Dendritic cell treated with granulocyte-macrophage colony-stimulating factor and Interleukin-4, amounts not matched to agents 40 ng/mL and 50 ng/mL, for 4 days (primary cell): ENCODE measurements at regions not wholly inside any gene's neighbourhood (a gene's known extent, or its start where the extent isn't known, plus 50 kb on each side); places are given as distances from the start of the nearest gene placed in this dataset.
"Not testable (repeated sequence)": the region's sequence is repeated elsewhere in the genome, so short reads cannot be mapped to it uniquely, and the experiment has no call there.

Source experiments
- H3K27ac Mint-ChIP-seq: one replicate; pipeline ENCODE4 v1.8.0; 2022; ENCODE audit warnings: mild to moderate bottlenecking, mixed read lengths
- H3K27me3 Mint-ChIP-seq: one replicate; pipeline ENCODE4 v1.8.0; 2022; ENCODE audit warnings: mild to moderate bottlenecking, mixed read lengths
- H3K36me3 Mint-ChIP-seq: one replicate; pipeline ENCODE4 v1.8.0; 2022; ENCODE audit warnings: low read depth, mixed read lengths
- H3K4me1 Mint-ChIP-seq: one replicate; pipeline ENCODE4 v1.8.0; 2022; ENCODE audit warnings: low read depth, mixed read lengths
- H3K4me3 Mint-ChIP-seq: one replicate; pipeline ENCODE4 v1.8.0; 2022; ENCODE audit warnings: mild to moderate bottlenecking, moderate library complexity, mixed read lengths
- H3K9me3 Mint-ChIP-seq: one replicate; pipeline ENCODE4 v1.8.0; 2022; ENCODE audit warnings: mixed read lengths
- intact Hi-C: fragments of 100-400 bp; cut with micrococcal nuclease; formaldehyde crosslinking; loops from one replicate; pipeline ENCODE4 v1.15.0; 2022

GRCh38 chr2:129480790-129481189 lies 498.7 kb upstream of the RAB6C start:
- no peaks in the 10 kb centered on the region for H3K27me3 Mint-ChIP-seq
- H3K9me3 Mint-ChIP-seq: peaks cover 6% of the 10 kb centered on the region
- no peak overlapping the region for H3K4me3 Mint-ChIP-seq
- intact Hi-C loops: no loop called here
- no peak overlapping the region for H3K27ac Mint-ChIP-seq
- H3K4me1 Mint-ChIP-seq: peaks cover 9% of the 10 kb centered on the region
- H3K36me3 Mint-ChIP-seq: no peaks in the 10 kb centered on the region

DNA sequence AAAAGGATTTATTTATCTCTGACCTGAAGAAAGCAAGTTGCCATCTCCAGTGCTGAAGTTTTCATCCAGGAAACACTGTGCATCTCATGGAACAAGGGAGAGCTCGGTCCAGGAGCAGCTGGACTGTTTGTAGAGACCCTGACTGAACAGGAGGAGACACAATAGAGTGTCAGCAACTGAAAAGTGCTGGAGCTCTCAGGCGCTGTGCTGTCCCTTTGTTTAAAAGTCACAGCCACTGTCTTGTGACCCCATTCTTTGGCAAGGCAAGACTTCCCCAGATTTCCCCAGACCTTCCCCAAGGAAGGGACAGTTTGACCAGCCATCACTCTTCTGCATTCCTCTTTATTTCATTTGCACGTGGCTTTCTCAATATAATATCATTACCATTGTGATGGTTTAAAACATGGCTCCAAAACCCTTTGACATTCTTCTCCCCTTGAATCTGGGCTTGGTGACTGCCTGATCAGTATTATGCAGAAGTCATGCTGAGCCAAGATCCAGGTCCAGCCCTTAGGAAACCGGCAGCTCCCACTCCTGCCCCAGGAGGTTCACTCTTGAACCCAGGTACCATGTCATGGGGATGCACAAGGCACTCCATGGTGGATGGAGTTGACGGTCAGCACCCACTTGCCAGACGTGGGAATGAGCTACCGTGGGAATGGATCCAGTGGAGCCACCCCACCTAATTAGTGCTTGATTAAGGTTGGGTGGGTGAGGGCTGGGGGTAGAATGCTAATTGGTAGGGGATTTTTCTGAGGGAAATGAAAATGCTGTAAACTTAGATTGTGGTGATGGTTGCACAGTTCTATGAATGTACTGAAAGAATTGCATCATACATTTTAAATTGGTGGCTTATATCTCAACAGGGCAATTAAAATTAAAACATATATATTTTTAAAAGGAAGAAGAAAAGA lies 497.9 kb upstream of the RAB6C start:
- no peaks in the 10 kb centered on the region for H3K36me3 Mint-ChIP-seq
- H3K4me3 Mint-ChIP-seq: no peak overlapping the region
- H3K4me1 Mint-ChIP-seq: peaks cover 9% of the 10 kb centered on the region
- H3K9me3 Mint-ChIP-seq: no peaks in the 10 kb centered on the region
- H3K27me3 Mint-ChIP-seq: no peaks in the 10 kb centered on the region
- intact Hi-C loops: no loop called here
- H3K27ac Mint-ChIP-seq: no peak overlapping the region

DNA sequence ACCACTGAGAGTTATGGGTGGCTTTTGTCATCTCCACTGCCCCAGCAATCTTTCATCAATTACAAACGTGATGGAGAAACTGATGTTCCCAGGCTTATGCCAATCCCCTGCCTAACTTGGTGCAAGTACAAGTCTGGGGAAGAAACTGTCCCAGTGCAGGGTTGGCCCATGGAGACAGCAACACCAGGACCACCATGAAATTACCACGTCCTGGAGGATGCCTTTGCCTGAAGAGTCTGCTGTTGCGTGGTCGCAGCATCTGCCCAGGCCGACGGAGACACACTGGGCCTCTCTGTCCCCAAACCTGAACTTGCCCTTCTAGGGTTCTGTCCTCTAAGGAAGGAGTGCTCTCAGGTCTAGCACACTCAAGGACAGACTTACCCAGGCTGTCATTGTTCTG lies 496.8 kb upstream of the RAB6C start:
- Mint-ChIP-seq H3K27me3 (no peaks in the 10 kb centered on the region), H3K4me3 (no peak overlapping the region), H3K4me1 (peaks cover 9% of the 10 kb centered on the region), H3K36me3 (no peaks in the 10 kb centered on the region), H3K9me3 (no peaks in the 10 kb centered on the region), H3K27ac (no peak overlapping the region)
- intact Hi-C loops: no loop called here

DNA sequence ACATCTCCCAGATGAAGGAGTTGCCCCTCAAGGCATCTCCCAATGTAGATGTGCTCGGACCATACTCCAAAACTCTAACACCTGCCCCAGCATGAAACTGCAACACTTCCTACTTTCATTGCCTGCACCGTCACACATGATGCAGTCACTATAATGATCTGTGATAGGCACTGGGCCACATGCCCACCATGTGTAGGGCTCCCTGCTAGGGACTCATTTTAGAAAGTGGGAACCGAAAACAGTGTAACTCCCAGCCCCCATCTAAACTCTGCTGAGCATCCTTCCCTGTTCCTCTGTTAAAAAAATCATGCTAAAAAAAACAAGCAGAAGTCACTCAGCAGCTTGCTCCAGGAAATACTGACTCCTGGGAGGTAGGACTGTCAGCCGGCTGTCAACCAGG lies 496.1 kb upstream of the RAB6C start:
- Mint-ChIP-seq H3K27me3 (no peaks in the 10 kb centered on the region), H3K36me3 (no peaks in the 10 kb centered on the region), H3K9me3 (no peaks in the 10 kb centered on the region), H3K4me1 (peaks cover 9% of the 10 kb centered on the region), H3K4me3 (no peak overlapping the region), H3K27ac (no peak overlapping the region)
- intact Hi-C loops: no loop called here

DNA sequence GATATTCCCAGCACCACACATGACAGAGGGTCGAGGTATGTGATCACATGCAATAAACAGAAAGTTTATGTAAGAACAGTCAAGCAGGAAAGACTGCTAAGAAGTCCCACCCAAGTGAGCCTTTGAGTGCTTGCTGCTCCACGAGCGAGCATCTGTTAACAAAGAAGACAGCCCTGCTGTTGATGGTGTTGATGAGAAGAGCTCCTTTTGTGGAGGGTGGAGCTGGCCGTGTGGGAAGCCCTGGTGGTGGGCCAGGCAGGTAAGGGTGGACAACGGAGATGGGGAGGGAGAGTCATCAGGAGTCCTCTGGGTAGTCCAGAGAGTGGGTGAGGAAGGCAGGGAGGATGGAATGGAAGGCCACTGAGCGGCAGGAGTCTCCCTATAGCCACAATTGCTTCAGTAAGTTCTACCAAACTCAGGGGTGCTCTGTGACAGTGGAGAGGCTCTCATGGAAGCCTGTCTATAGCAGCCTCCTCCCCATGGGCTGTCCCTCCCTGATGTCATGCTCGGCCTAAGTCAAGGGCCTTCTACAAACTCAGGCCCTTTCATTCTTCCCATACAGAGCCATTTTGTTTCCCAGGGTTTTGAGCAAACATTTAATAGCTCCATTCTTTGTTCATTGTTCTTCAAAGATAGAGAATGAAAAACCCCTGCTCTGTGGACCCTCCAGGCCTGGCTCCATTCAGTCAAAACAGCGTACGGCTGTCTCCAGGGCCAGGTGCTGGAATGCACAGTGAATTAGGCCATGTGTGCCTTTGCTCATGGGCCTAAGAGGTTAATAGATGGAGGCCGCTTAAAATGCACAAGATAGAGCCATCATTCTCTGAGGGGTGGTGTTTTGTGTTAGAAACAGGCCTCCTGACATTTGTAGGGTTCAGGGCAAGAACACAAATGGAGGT lies 494.2 kb upstream of the RAB6C start:
- Mint-ChIP-seq H3K27ac (no peak overlapping the region), H3K27me3 (no peaks in the 10 kb centered on the region), H3K4me3 (no peak overlapping the region), H3K9me3 (no peaks in the 10 kb centered on the region), H3K36me3 (no peaks in the 10 kb centered on the region), H3K4me1 (peaks cover 9% of the 10 kb centered on the region)
- intact Hi-C loops: no loop called here

DNA sequence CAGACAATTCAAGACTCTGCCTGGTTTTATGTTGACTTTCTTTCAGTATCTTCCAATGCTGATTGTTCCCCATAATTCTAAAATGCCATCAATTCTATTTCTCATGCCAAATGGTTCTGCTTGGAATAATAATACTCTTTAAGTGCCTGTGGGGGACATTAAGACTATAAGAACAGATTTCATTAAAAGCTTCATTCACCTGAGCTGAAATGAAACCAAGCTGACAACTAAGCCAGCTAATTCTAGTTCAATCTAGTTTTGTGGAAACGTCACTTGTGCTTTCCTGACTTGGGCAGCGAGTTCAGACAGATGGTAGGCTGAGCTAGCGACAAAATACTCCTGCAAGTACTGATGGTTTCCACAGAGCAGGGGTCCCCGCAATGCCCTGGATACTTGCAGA lies 491.1 kb upstream of the RAB6C start:
- H3K4me3 Mint-ChIP-seq: no peak overlapping the region
- H3K9me3 Mint-ChIP-seq: no peaks in the 10 kb centered on the region
- intact Hi-C loops: no loop called here
- H3K36me3 Mint-ChIP-seq: no peaks in the 10 kb centered on the region
- H3K4me1 Mint-ChIP-seq: peaks cover under 1% of the 10 kb centered on the region
- H3K27ac Mint-ChIP-seq: no peak overlapping the region
- no peaks in the 10 kb centered on the region for H3K27me3 Mint-ChIP-seq

DNA sequence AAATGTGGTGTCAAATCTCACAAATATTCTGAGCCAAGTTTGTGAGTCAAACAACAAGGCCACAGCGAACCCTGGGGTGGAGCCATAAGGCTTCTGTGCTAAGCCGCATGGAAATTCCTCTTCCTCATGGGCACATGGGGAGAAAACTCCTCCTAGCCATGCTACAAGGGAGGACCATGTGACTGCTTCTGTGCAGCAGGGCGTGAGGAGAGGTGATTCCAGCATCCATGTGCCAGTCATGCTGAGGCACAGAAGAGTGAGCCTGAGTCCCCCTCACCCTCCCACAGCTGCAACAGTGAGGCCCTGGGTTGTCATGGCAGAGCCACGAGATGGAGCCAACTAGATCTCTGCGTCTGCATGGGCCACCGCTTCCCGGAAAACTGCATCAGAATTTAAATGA lies 488.8 kb upstream of the RAB6C start:
- Mint-ChIP-seq H3K4me1 (no peaks in the 10 kb centered on the region), H3K36me3 (no peaks in the 10 kb centered on the region), H3K9me3 (no peaks in the 10 kb centered on the region), H3K4me3 (no peak overlapping the region), H3K27me3 (no peaks in the 10 kb centered on the region), H3K27ac (no peak overlapping the region)
- intact Hi-C loops: no loop called here

GRCh38 chr2:129491308-129491707 lies 488.2 kb upstream of the RAB6C start:
- H3K27me3 Mint-ChIP-seq: no peaks in the 10 kb centered on the region
- H3K36me3 Mint-ChIP-seq: no peaks in the 10 kb centered on the region
- no peak overlapping the region for H3K4me3 Mint-ChIP-seq
- no peaks in the 10 kb centered on the region for H3K4me1 Mint-ChIP-seq
- H3K27ac Mint-ChIP-seq: no peak overlapping the region
- intact Hi-C loops: no loop called here
- no peaks in the 10 kb centered on the region for H3K9me3 Mint-ChIP-seq

- intact Hi-C loops: no loop called here
- H3K4me3 Mint-ChIP-seq: no peak overlapping the region
These were observed 486.9 kb upstream of the RAB6C start for GRCh38 chr2:129492548-129492947.

DNA sequence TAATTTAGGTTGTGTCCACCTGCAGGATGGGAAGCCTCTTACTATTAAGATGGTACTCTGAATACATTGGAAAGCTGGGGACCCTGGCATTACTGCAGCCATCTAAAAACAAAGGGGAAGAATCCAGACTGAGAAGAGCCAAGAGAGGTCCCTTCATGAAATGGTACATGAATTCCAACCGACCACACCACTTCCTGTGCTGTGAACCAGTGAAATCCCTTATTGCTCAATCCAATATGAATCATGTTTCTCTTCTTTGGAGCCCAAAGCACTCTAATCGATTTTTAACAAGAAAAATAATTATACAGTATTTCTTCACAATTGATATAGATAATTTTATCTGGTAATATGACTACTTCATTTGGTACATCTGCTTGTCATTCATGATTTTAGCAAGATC lies 479.7 kb upstream of the RAB6C start:
- Mint-ChIP-seq H3K36me3 (no peaks in the 10 kb centered on the region), H3K4me3 (no peak overlapping the region), H3K9me3 (no peaks in the 10 kb centered on the region), H3K27ac (no peak overlapping the region), H3K27me3 (no peaks in the 10 kb centered on the region), H3K4me1 (no peaks in the 10 kb centered on the region)
- intact Hi-C loops: no loop called here

More at GRCh38 chr2:129492548-129492947, 486.9 kb upstream of the RAB6C start:
- no peak overlapping the region for H3K27ac Mint-ChIP-seq
- no peaks in the 10 kb centered on the region for H3K27me3 Mint-ChIP-seq
- no peaks in the 10 kb centered on the region for H3K9me3 Mint-ChIP-seq
- H3K36me3 Mint-ChIP-seq: no peaks in the 10 kb centered on the region
- no peaks in the 10 kb centered on the region for H3K4me1 Mint-ChIP-seq

GRCh38 chr2:129502781-129503180 lies 476.7 kb upstream of the RAB6C start:
- Mint-ChIP-seq H3K27ac (no peak overlapping the region), H3K4me1 (no peaks in the 10 kb centered on the region), H3K27me3 (no peaks in the 10 kb centered on the region), H3K9me3 (no peaks in the 10 kb centered on the region), H3K4me3 (no peak overlapping the region), H3K36me3 (no peaks in the 10 kb centered on the region)
- intact Hi-C loops: no loop called here

- Mint-ChIP-seq H3K9me3 (no peaks in the 10 kb centered on the region), H3K27ac (no peak overlapping the region), H3K4me1 (no peaks in the 10 kb centered on the region), H3K36me3 (no peaks in the 10 kb centered on the region), H3K4me3 (no peak overlapping the region), H3K27me3 (no peaks in the 10 kb centered on the region)
- intact Hi-C loops: no loop called here
These were observed 474.8 kb upstream of the RAB6C start for GRCh38 chr2:129504646-129505045.

DNA sequence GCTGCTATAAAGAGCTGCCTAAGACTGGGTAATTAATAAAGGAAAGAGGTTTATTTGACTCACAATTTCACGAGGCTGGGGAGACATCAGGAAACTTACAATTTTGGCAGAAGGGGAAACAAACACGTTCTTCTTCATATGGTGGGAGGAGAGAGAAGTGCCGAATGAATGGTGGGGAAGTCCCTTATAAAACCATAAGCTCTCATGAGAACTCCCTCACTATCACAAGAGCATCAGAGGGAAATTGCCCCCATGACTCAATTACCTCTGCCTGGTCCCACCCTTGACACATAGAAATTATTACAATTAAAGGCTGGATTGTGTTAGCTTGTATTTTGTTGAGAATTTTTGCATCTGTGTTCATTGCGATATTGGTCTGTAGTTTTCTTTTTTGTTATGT lies 460.5 kb upstream of the RAB6C start:
- no peaks in the 10 kb centered on the region for H3K27me3 Mint-ChIP-seq

GRCh38 chr2:129532158-129532557 lies 447.3 kb upstream of the RAB6C start:
- H3K27ac Mint-ChIP-seq, H3K36me3 Mint-ChIP-seq, H3K27me3 Mint-ChIP-seq, H3K4me1 Mint-ChIP-seq, H3K4me3 Mint-ChIP-seq, intact Hi-C loops: not testable (repeated sequence)
- H3K9me3 Mint-ChIP-seq: peaks cover 27% of the 10 kb centered on the region

More for the DNA sequence above, 460.5 kb upstream of the RAB6C start:
- H3K4me1 Mint-ChIP-seq: no peaks in the 10 kb centered on the region
- no peak overlapping the region for H3K4me3 Mint-ChIP-seq
- H3K9me3 Mint-ChIP-seq: peaks cover 30% of the 10 kb centered on the region
- intact Hi-C loops: no loop called here
- H3K27ac Mint-ChIP-seq: no peak overlapping the region
- no peaks in the 10 kb centered on the region for H3K36me3 Mint-ChIP-seq
